ENCODE measurements at regions not wholly inside any gene's neighbourhood (a gene's known extent, or its start where the extent isn't known, plus 50 kb on each side); places are given as distances from the start of the nearest gene placed in this dataset.
A peak's percentile ranks its signal among the peaks of the same experiment; 100 is the strongest.

DNA sequence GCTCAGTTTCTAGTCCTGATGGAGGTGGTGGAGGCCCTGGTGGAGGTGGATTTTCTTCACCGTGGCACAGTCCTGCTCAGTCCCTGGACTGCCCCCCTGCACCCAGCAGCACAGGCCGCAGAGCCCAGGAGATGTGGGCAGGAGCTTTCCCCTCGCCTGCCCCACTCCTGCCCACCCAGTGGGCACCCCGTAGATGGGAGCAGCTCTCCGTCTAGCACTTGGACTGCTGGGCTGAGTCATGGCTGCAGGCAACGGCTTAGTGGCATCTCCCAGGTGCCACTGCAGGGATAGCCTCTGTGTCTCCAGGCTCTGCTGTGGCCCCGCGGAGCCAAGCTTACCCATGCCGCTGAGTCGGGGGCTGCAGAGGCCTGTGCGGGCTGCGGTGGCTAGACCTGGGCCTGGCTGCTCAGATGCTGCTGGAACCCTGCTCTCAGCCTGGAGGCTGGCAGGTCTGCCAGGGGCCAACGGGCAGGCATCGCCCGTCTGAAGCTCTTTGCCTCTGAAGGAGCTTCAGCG, 92.3 kb upstream of the CTDP1 start:
- H3K9ac ChIP-seq (ENCODE audit: low read length) = no peak overlapping the region
- no peak overlapping the region for H3K4me3 Mint-ChIP-seq (ENCODE audit: unreplicated experiment)
- H3K27ac Mint-ChIP-seq (ENCODE audit: unreplicated experiment) = no peak overlapping the region
- H2AFZ ChIP-seq (ENCODE audit: low read depth, low read length) = no peak overlapping the region
- no peak overlapping the region for H3K27ac ChIP-seq (ENCODE audit: low read depth, low read length)
- peaks cover 9% of the 10 kb centered on the region for H3K4me1 Mint-ChIP-seq (ENCODE audit: low read depth, unreplicated experiment)
- no peaks in the 10 kb centered on the region for H3K27me3 ChIP-seq (ENCODE audit: insufficient read depth, low read length)
- FAIRE-seq (no peak), DNase-seq (ENCODE audit: low read depth) (no peak)
- H3K4me2 ChIP-seq (ENCODE audit: low read length) = no peak overlapping the region
- no peaks in the 10 kb centered on the region for H3K9me3 ChIP-seq (ENCODE audit: insufficient read depth, low read depth, low read length)
- H3K79me2 ChIP-seq (ENCODE audit: insufficient read depth, low read length) = no peaks in the 10 kb centered on the region
- no peaks in the 10 kb centered on the region for H3K9me3 Mint-ChIP-seq (ENCODE audit: unreplicated experiment)
- TF ChIP-seq EZH2 (IDR thresholded peaks at IDR 0.05; ENCODE audit: insufficient read depth, low read length) = no peak
- TF ChIP-seq, protein P1, sequence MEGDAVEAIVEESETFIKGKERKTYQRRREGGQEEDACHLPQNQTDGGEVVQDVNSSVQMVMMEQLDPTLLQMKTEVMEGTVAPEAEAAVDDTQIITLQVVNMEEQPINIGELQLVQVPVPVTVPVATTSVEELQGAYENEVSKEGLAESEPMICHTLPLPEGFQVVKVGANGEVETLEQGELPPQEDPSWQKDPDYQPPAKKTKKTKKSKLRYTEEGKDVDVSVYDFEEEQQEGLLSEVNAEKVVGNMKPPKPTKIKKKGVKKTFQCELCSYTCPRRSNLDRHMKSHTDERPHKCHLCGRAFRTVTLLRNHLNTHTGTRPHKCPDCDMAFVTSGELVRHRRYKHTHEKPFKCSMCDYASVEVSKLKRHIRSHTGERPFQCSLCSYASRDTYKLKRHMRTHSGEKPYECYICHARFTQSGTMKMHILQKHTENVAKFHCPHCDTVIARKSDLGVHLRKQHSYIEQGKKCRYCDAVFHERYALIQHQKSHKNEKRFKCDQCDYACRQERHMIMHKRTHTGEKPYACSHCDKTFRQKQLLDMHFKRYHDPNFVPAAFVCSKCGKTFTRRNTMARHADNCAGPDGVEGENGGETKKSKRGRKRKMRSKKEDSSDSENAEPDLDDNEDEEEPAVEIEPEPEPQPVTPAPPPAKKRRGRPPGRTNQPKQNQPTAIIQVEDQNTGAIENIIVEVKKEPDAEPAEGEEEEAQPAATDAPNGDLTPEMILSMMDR (IDR thresholded peaks at IDR 0.05; ENCODE audit: insufficient read depth, low read depth, low read length) = no peak
- no peaks in the 10 kb centered on the region for H3K36me3 Mint-ChIP-seq (ENCODE audit: low read depth, unreplicated experiment)
- no peaks in the 10 kb centered on the region for H4K20me1 ChIP-seq (ENCODE audit: insufficient read depth, low read length)
- peaks cover 11% of the 10 kb centered on the region for H3K27me3 Mint-ChIP-seq (ENCODE audit: low read depth, unreplicated experiment)
- H3K4me1 ChIP-seq (ENCODE audit: insufficient read depth, low read length) = peaks cover 8% of the 10 kb centered on the region
- H3K36me3 ChIP-seq (ENCODE audit: insufficient read depth, low read length) = no peaks in the 10 kb centered on the region
- H3K4me3 ChIP-seq (ENCODE audit: insufficient read depth, low read depth, low read length) = no peak overlapping the region

DNA sequence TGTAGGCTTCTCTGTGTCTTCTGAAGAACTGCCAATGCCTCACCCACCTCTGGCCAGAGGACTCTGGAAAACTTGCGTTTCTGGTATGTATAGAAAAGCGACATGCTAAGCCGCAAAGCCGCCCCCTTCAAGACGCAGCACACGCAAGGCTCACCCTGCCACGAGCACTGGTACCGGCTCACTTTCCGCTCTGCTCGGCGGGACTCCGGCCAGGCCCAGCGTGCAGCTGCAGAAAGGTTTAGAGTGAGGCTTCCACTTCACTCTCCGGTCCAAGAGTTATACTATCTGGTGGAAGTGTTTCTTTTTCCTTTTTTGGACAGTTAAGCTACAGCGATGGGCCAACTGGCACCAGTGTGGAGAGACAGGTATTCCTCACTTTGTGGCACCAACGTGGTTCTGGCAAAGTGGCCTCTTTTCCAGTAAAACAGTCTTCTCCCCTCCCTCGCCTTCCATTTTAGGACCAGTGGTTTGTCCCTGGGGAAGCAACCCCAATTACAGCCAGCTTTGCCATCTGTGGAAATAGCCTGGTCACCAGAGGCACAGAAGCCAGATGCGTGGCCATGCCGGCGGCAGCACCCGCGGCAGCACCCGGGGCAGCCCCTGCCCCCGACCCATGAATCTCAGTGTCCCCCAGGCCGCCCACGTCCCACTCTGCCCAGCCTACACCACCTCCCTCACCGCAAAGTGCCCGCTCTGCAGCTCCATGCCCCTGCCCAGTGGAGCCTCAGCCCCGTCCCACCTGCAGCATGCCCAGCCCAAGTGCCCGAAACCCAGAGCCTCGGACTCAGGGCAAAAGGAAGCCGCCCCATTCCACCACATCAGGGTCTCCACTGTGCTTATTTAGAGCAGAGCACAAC, 91.6 kb upstream of the CTDP1 start:
- H3K27ac ChIP-seq (ENCODE audit: low read depth, low read length) = no peak overlapping the region
- H3K9me3 Mint-ChIP-seq (ENCODE audit: unreplicated experiment) = peaks cover 3% of the 10 kb centered on the region
- no peak overlapping the region for H3K4me2 ChIP-seq (ENCODE audit: low read length)
- H3K9ac ChIP-seq (ENCODE audit: low read length) = no peak overlapping the region
- H3K4me1 ChIP-seq (ENCODE audit: insufficient read depth, low read length) = peaks cover 8% of the 10 kb centered on the region
- no peak overlapping the region for H2AFZ ChIP-seq (ENCODE audit: low read depth, low read length)
- peak overlapping the region; percentile 69 for H3K27ac Mint-ChIP-seq (ENCODE audit: unreplicated experiment)
- H3K36me3 Mint-ChIP-seq (ENCODE audit: low read depth, unreplicated experiment) = no peaks in the 10 kb centered on the region
- FAIRE-seq (no peak), DNase-seq (ENCODE audit: low read depth) (no peak)
- TF ChIP-seq, protein P1 (IDR thresholded peaks at IDR 0.05; ENCODE audit: insufficient read depth, low read depth, low read length) = no peak
- TF ChIP-seq EZH2 (IDR thresholded peaks at IDR 0.05; ENCODE audit: insufficient read depth, low read length) = no peak
- H3K4me3 Mint-ChIP-seq (ENCODE audit: unreplicated experiment) = no peak overlapping the region
- no peaks in the 10 kb centered on the region for H3K9me3 ChIP-seq (ENCODE audit: insufficient read depth, low read depth, low read length)
- no peaks in the 10 kb centered on the region for H3K36me3 ChIP-seq (ENCODE audit: insufficient read depth, low read length)
- no peaks in the 10 kb centered on the region for H4K20me1 ChIP-seq (ENCODE audit: insufficient read depth, low read length)
- H3K4me3 ChIP-seq (ENCODE audit: insufficient read depth, low read depth, low read length) = no peak overlapping the region
- peaks cover 9% of the 10 kb centered on the region for H3K4me1 Mint-ChIP-seq (ENCODE audit: low read depth, unreplicated experiment)
- no peaks in the 10 kb centered on the region for H3K27me3 ChIP-seq (ENCODE audit: insufficient read depth, low read length)
- peaks cover 11% of the 10 kb centered on the region for H3K27me3 Mint-ChIP-seq (ENCODE audit: low read depth, unreplicated experiment)
- no peaks in the 10 kb centered on the region for H3K79me2 ChIP-seq (ENCODE audit: insufficient read depth, low read length)

Data from astrocyte (in vitro differentiated cells and primary cell).